Activated naive CD8-positive, alpha-beta T cell treated with anti-CD3 and anti-CD28 coated beads, Interleukin-2, amount 10 ng/mL, durations not matched to agents 7 days and 5 days (primary cell): ENCODE measurements at regions not wholly inside any gene's neighbourhood (a gene's known extent, or its start where the extent isn't known, plus 50 kb on each side); places are given as distances from the start of the nearest gene placed in this dataset.
A peak's percentile ranks its signal among the peaks of the same experiment; 100 is the strongest.
"Not testable (repeated sequence)": the region's sequence is repeated elsewhere in the genome, so short reads cannot be mapped to it uniquely, and the experiment has no call there.

Source experiments
- ATAC-seq: fragments of 150-1000 bp; cut with Tn5 transposase; one replicate; pipeline ENCODE4 v1.10.0; 2021; ENCODE audit warnings: low read depth, moderate library complexity
- POLR2A ChIA-PET: fragments of 350-600 bp; sonication (Branson Sonifier 250); formaldehyde crosslinking; loops from one replicate; lab custom pipeline; 2021; ENCODE audit warnings: antibody characterized with exemption; lab: Charles Lee
- DNase-seq: peaks from one replicate; pipeline ENCODE4 v3.0.0; 2021
- H3K27ac Mint-ChIP-seq: one replicate; pipeline ENCODE4 v1.8.0; 2022; ENCODE audit warnings: mild to moderate bottlenecking, mixed read lengths
- H3K27me3 Mint-ChIP-seq: one replicate; pipeline ENCODE4 v1.8.0; 2022; ENCODE audit warnings: mild to moderate bottlenecking, moderate library complexity, mixed read lengths
- H3K36me3 Mint-ChIP-seq: one replicate; pipeline ENCODE4 v1.8.0; 2021; ENCODE audit warnings: mild to moderate bottlenecking, mixed read lengths
- H3K4me1 Mint-ChIP-seq: one replicate; pipeline ENCODE4 v1.8.0; 2021; ENCODE audit warnings: mixed read lengths
- H3K4me3 Mint-ChIP-seq: one replicate; pipeline ENCODE4 v1.8.0; 2022; ENCODE audit warnings: mild to moderate bottlenecking, moderate library complexity, mixed read lengths
- H3K9me3 Mint-ChIP-seq: one replicate; pipeline ENCODE4 v1.8.0; 2021; ENCODE audit warnings: mixed read lengths

GRCh38 chr10:64101606-64102263 lies 580.5 kb downstream of the REEP3 start:
- Mint-ChIP-seq H3K4me1 (no peaks in the 10 kb centered on the region), H3K9me3 (no peaks in the 10 kb centered on the region), H3K36me3 (no peaks in the 10 kb centered on the region), H3K27ac (no peak overlapping the region), H3K4me3 (no peak overlapping the region), H3K27me3 (peaks cover 2% of the 10 kb centered on the region)
- POLR2A ChIA-PET, result no interaction called here
- DNase-seq (no peak), ATAC-seq (no peak)

DNA sequence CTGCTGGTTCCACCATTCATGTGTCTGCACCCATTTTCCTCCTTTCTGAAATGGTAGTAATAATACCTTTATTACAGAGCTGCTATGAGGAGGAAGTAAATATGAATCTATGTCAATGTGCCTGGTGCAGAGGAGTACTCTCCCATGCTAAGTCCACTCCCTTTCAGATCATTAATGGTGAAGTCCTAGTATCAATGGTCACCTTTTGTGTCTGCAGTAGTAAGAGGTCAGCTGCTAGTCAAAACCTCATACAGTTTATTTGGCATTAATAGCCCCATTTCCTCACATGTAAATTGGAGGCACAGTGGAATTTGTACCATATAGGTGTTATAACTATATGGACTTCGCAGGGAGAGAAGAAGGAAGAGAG lies 581.0 kb downstream of the REEP3 start:
- POLR2A ChIA-PET, result no interaction called here
- H3K9me3 Mint-ChIP-seq, result no peaks in the 10 kb centered on the region
- H3K4me3 Mint-ChIP-seq, result no peak overlapping the region
- ATAC-seq, result no peak
- no peaks in the 10 kb centered on the region for H3K36me3 Mint-ChIP-seq
- DNase-seq, result no peak
- H3K4me1 Mint-ChIP-seq, result no peaks in the 10 kb centered on the region
- H3K27me3 Mint-ChIP-seq, result peaks cover 2% of the 10 kb centered on the region
- H3K27ac Mint-ChIP-seq, result no peak overlapping the region

DNA sequence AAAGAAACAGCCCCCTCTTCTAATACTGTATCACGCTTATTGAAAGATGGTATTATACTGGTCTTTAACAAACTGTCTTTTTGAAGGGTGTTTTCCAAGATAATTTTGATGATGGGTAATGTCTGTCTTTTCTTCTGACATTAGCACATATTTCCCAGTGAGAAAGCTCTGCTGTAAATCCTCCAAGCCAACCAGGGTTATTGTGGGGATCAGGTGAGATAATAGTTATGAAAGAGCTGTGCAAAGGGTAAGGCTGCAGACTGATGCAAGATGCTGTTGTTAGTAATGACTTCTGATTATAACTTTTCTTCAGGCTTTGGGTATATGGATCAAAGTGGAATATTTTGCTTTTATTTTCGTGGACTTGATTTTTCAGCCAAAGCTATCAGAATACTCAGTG lies 581.7 kb downstream of the REEP3 start:
- Mint-ChIP-seq H3K9me3 (no peaks in the 10 kb centered on the region), H3K4me3 (no peak overlapping the region), H3K27ac (no peak overlapping the region), H3K27me3 (peaks cover 2% of the 10 kb centered on the region), H3K36me3 (no peaks in the 10 kb centered on the region), H3K4me1 (no peaks in the 10 kb centered on the region)
- no peak for ATAC-seq
- no peak for DNase-seq
- POLR2A ChIA-PET, result no interaction called here

GRCh38 chr10:64103750-64104470 lies 582.7 kb downstream of the REEP3 start:
- Mint-ChIP-seq H3K36me3 (no peaks in the 10 kb centered on the region), H3K4me1 (no peaks in the 10 kb centered on the region), H3K27me3 (peaks cover 2% of the 10 kb centered on the region), H3K4me3 (no peak overlapping the region), H3K9me3 (no peaks in the 10 kb centered on the region), H3K27ac (no peak overlapping the region)
- POLR2A ChIA-PET, result no interaction called here
- DNase-seq (no peak), ATAC-seq (no peak)

GRCh38 chr10:64109926-64110495 lies 588.8 kb downstream of the REEP3 start:
- no peak for DNase-seq
- peaks cover 6% of the 10 kb centered on the region for H3K4me1 Mint-ChIP-seq
- H3K27me3 Mint-ChIP-seq, result peaks cover 2% of the 10 kb centered on the region
- POLR2A ChIA-PET, result no interaction called here
- no peak overlapping the region for H3K4me3 Mint-ChIP-seq
- no peaks in the 10 kb centered on the region for H3K36me3 Mint-ChIP-seq
- ATAC-seq, result no peak
- H3K9me3 Mint-ChIP-seq, result no peaks in the 10 kb centered on the region
- H3K27ac Mint-ChIP-seq, result no peak overlapping the region

GRCh38 chr10:64112701-64113355 lies 591.6 kb downstream of the REEP3 start:
- H3K36me3 Mint-ChIP-seq, result no peaks in the 10 kb centered on the region
- POLR2A ChIA-PET, result no interaction called here
- H3K27me3 Mint-ChIP-seq, result peaks cover 2% of the 10 kb centered on the region
- DNase-seq (no peak), ATAC-seq (no peak)
- H3K4me3 Mint-ChIP-seq, result peak overlapping the region; percentile 33
- peaks cover 6% of the 10 kb centered on the region for H3K4me1 Mint-ChIP-seq
- no peak overlapping the region for H3K27ac Mint-ChIP-seq
- H3K9me3 Mint-ChIP-seq, result no peaks in the 10 kb centered on the region

GRCh38 chr10:64113375-64113774 lies 592.2 kb downstream of the REEP3 start:
- H3K9me3 Mint-ChIP-seq, result no peaks in the 10 kb centered on the region
- POLR2A ChIA-PET, result no interaction called here
- no peak for DNase-seq
- peaks cover 6% of the 10 kb centered on the region for H3K4me1 Mint-ChIP-seq
- H3K36me3 Mint-ChIP-seq, result no peaks in the 10 kb centered on the region
- H3K27me3 Mint-ChIP-seq, result peaks cover 2% of the 10 kb centered on the region
- no peak overlapping the region for H3K4me3 Mint-ChIP-seq
- ATAC-seq, result no peak
- no peak overlapping the region for H3K27ac Mint-ChIP-seq

DNA sequence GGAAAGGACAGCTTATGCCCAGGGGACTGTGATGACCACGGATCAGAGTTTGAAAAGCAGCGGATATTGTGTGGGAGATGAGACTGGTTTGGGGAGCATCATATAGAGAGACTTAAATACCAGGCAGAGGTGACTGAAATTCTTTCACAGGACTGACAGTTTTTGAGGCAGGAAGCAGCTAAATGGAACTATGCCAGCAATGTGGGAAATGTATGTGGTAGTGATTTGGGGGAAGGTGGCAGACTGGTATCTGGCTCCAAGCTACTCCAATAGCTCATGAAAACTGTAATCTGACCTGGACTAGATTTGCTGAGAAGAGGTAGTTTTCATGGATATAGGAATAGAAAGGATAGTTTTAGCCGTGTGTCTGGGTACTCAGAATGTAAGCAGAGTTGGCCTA lies 592.6 kb downstream of the REEP3 start:
- no peak overlapping the region for H3K27ac Mint-ChIP-seq
- DNase-seq (no peak), ATAC-seq (no peak)
- no peaks in the 10 kb centered on the region for H3K36me3 Mint-ChIP-seq
- H3K9me3 Mint-ChIP-seq, result no peaks in the 10 kb centered on the region
- no peak overlapping the region for H3K4me3 Mint-ChIP-seq
- POLR2A ChIA-PET, result no interaction called here
- H3K27me3 Mint-ChIP-seq, result peaks cover 2% of the 10 kb centered on the region
- peaks cover 6% of the 10 kb centered on the region for H3K4me1 Mint-ChIP-seq

GRCh38 chr10:64115471-64115870 lies 594.3 kb downstream of the REEP3 start:
- Mint-ChIP-seq H3K27me3 (peaks cover 2% of the 10 kb centered on the region), H3K4me1 (peaks cover 4% of the 10 kb centered on the region), H3K36me3 (no peaks in the 10 kb centered on the region), H3K9me3 (no peaks in the 10 kb centered on the region), H3K4me3 (no peak overlapping the region), H3K27ac (no peak overlapping the region)
- ATAC-seq (no peak), DNase-seq (no peak)
- POLR2A ChIA-PET, result no interaction called here

GRCh38 chr10:64115908-64116643 lies 594.9 kb downstream of the REEP3 start:
- Mint-ChIP-seq H3K27ac (no peak overlapping the region), H3K4me3 (no peak overlapping the region), H3K4me1 (peaks cover 4% of the 10 kb centered on the region), H3K27me3 (peaks cover 2% of the 10 kb centered on the region), H3K9me3 (no peaks in the 10 kb centered on the region), H3K36me3 (no peaks in the 10 kb centered on the region)
- POLR2A ChIA-PET, result no interaction called here
- DNase-seq (no peak), ATAC-seq (no peak)

DNA sequence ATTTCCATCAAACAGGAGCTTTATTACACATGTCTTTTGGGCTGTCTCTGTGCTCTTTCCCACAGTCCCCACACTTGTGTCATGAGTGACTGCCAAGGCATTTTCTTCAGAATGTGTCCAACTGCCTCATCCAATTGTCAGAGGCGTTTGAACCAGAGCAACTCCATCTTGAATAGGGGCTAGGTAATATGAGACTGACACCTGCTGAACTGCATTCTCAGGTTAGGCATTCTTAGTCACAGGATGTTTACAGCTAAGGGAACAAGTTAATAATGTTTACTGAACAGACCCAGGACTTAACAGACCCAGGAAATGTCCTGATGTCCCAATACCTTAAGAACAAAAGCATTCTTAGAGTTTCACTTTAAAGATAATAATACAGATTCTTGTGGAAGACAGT lies 595.5 kb downstream of the REEP3 start:
- ATAC-seq, result no peak
- no peaks in the 10 kb centered on the region for H3K36me3 Mint-ChIP-seq
- H3K4me3 Mint-ChIP-seq, result no peak overlapping the region
- DNase-seq, result no peak
- peaks cover 2% of the 10 kb centered on the region for H3K27me3 Mint-ChIP-seq
- no peak overlapping the region for H3K27ac Mint-ChIP-seq
- H3K9me3 Mint-ChIP-seq, result no peaks in the 10 kb centered on the region
- H3K4me1 Mint-ChIP-seq, result peaks cover 4% of the 10 kb centered on the region
- POLR2A ChIA-PET, result no interaction called here

GRCh38 chr10:64118736-64119135 lies 597.5 kb downstream of the REEP3 start:
- H3K27ac Mint-ChIP-seq, result no peak overlapping the region
- H3K27me3 Mint-ChIP-seq, result peaks cover 2% of the 10 kb centered on the region
- DNase-seq, result no peak
- H3K4me1 Mint-ChIP-seq, result no peaks in the 10 kb centered on the region
- no peaks in the 10 kb centered on the region for H3K9me3 Mint-ChIP-seq
- POLR2A ChIA-PET, result no interaction called here
- no peak overlapping the region for H3K4me3 Mint-ChIP-seq
- no peak for ATAC-seq
- H3K36me3 Mint-ChIP-seq, result no peaks in the 10 kb centered on the region

DNA sequence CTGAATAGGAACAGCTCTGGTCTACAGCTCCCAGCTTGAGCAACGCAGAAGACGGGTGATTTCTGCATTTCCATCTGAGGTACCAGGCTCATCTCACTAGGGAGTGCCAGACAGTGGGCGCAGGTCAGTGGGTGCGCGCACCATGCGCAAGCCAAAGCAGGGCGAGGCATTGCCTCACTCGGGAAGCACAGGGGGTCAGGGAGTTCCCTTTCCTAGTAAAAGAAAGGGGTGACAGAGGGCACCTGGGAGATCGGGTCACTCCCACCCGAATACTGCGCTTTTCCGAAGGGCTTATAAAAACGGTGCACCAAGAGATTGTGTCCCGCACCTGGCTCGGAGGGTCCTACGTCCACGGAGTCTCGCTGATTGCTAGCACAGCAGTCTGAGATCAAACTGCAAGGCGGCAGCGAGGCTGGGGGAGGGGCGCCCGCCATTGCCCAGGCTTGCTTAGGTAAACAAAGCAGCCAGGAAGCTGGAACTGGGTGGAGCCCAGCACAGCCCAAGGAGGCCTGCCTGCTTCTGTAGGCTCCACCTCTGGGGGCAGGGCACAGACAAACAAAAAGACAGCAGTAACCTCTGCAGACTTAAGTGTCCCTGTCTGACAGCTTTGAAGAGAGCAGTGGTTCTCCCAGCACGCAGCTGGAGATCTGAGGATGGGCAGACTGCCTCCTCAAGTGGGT lies 599.2 kb downstream of the REEP3 start:
- H3K4me3 Mint-ChIP-seq, POLR2A ChIA-PET, H3K4me1 Mint-ChIP-seq, ATAC-seq, H3K9me3 Mint-ChIP-seq, H3K27me3 Mint-ChIP-seq, DNase-seq, H3K27ac Mint-ChIP-seq, H3K36me3 Mint-ChIP-seq: not testable (repeated sequence)
